HG03521 (cell line): ENCODE measurements at regions not wholly inside any gene's neighbourhood (a gene's known extent, or its start where the extent isn't known, plus 50 kb on each side); places are given as distances from the start of the nearest gene placed in this dataset.
"Not testable (repeated sequence)": the region's sequence is repeated elsewhere in the genome, so short reads cannot be mapped to it uniquely, and the experiment has no call there.

Experiments used
- ATAC-seq: cut with Tn5 transposase; IDR thresholded peaks from one replicate; pipeline ENCODE4 v1.9.1; 2021; ENCODE audit warnings: mild to moderate bottlenecking, moderate library complexity; ENCODE audit not compliant: unreplicated experiment

GRCh38 chr12:25384038-25384892 lies 133.5 kb upstream of the KRAS start:
- no peak for ATAC-seq

GRCh38 chr12:25382311-25383106 lies 131.8 kb upstream of the KRAS start:
- ATAC-seq = no peak

GRCh38 chr12:25377469-25378177 lies 126.9 kb upstream of the KRAS start:
- ATAC-seq = no peak

- no peak for ATAC-seq
These were observed 126.3 kb upstream of the KRAS start for GRCh38 chr12:25376985-25377384.

- ATAC-seq = no peak
These were observed 125.7 kb upstream of the KRAS start for GRCh38 chr12:25376407-25376806.

GRCh38 chr12:25372969-25373817 lies 122.5 kb upstream of the KRAS start:
- ATAC-seq = no peak

GRCh38 chr12:25372002-25372401 lies 121.3 kb upstream of the KRAS start:
- ATAC-seq = no peak

- no peak for ATAC-seq
These were observed 117.8 kb upstream of the KRAS start for GRCh38 chr12:25368557-25368956.

GRCh38 chr12:25366122-25366521 lies 115.4 kb upstream of the KRAS start:
- ATAC-seq = no peak

- ATAC-seq = no peak
These were observed 114.6 kb upstream of the KRAS start for GRCh38 chr12:25365340-25365730.

- ATAC-seq = peak; percentile 86
These were observed 114.0 kb upstream of the KRAS start for GRCh38 chr12:25364529-25365339.

- no peak for ATAC-seq
These were observed 111.9 kb upstream of the KRAS start for GRCh38 chr12:25362646-25363045.

GRCh38 chr12:25361511-25361910 lies 110.8 kb upstream of the KRAS start:
- ATAC-seq = no peak

GRCh38 chr12:25357595-25357994 lies 106.9 kb upstream of the KRAS start:
- no peak for ATAC-seq

GRCh38 chr12:25352942-25353341 lies 102.2 kb upstream of the KRAS start:
- ATAC-seq = not testable (repeated sequence)

GRCh38 chr12:25352083-25352918 lies 101.6 kb upstream of the KRAS start:
- peak; percentile 53 for ATAC-seq

GRCh38 chr12:25348593-25348895 lies 97.8 kb upstream of the KRAS start:
- no peak for ATAC-seq

- ATAC-seq = no peak
These were observed 97.2 kb upstream of the KRAS start for GRCh38 chr12:25347716-25348592.
